ENCODE measurements at regions not wholly inside any gene's neighbourhood (a gene's known extent, or its start where the extent isn't known, plus 50 kb on each side); places are given as distances from the start of the nearest gene placed in this dataset.

- Histone ChIP-seq H3K27ac (replicated peaks) (no peak overlapping the region), H3K4me3 (replicated peaks; ENCODE audit: insufficient read depth, low read length) (no peak overlapping the region), H3K27me3 (ENCODE audit: insufficient read depth, poor library complexity, severe bottlenecking) (no peaks in the 10 kb centered on the region)
- DNase-seq (ENCODE audit: low read depth in 1 of 2, low spot score in 1 of 2): no peak
- no peak for TF ChIP-seq SPI1 (IDR thresholded peaks at IDR 0.05; ENCODE audit: borderline replicate concordance, low read depth)
- TF ChIP-seq, protein P1, sequence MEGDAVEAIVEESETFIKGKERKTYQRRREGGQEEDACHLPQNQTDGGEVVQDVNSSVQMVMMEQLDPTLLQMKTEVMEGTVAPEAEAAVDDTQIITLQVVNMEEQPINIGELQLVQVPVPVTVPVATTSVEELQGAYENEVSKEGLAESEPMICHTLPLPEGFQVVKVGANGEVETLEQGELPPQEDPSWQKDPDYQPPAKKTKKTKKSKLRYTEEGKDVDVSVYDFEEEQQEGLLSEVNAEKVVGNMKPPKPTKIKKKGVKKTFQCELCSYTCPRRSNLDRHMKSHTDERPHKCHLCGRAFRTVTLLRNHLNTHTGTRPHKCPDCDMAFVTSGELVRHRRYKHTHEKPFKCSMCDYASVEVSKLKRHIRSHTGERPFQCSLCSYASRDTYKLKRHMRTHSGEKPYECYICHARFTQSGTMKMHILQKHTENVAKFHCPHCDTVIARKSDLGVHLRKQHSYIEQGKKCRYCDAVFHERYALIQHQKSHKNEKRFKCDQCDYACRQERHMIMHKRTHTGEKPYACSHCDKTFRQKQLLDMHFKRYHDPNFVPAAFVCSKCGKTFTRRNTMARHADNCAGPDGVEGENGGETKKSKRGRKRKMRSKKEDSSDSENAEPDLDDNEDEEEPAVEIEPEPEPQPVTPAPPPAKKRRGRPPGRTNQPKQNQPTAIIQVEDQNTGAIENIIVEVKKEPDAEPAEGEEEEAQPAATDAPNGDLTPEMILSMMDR (IDR thresholded peaks at IDR 0.05; ENCODE audit: insufficient read depth, low read length): no peak
- TF ChIP-seq POLR2AphosphoS5 (IDR thresholded peaks at IDR 0.05; ENCODE audit: low read depth): no peak
Observed at GRCh38 chr1:81585371-81585770, 215.4 kb upstream of the ADGRL2 start.

GRCh38 chr1:81584398-81584797 lies 216.3 kb upstream of the ADGRL2 start:
- H3K27ac ChIP-seq (replicated peaks): no peak overlapping the region
- DNase-seq (ENCODE audit: low read depth in 1 of 2, low spot score in 1 of 2): no peak
- H3K27me3 ChIP-seq (ENCODE audit: insufficient read depth, poor library complexity, severe bottlenecking): no peaks in the 10 kb centered on the region
- TF ChIP-seq SPI1 (IDR thresholded peaks at IDR 0.05; ENCODE audit: borderline replicate concordance, low read depth): no peak
- TF ChIP-seq GABPA (IDR thresholded peaks at IDR 0.05; ENCODE audit: low read depth): no peak
- TF ChIP-seq, protein P1 (IDR thresholded peaks at IDR 0.05; ENCODE audit: insufficient read depth, low read length): no peak
- TF ChIP-seq POLR2AphosphoS5 (IDR thresholded peaks at IDR 0.05; ENCODE audit: low read depth): no peak
- TF ChIP-seq, protein P2, sequence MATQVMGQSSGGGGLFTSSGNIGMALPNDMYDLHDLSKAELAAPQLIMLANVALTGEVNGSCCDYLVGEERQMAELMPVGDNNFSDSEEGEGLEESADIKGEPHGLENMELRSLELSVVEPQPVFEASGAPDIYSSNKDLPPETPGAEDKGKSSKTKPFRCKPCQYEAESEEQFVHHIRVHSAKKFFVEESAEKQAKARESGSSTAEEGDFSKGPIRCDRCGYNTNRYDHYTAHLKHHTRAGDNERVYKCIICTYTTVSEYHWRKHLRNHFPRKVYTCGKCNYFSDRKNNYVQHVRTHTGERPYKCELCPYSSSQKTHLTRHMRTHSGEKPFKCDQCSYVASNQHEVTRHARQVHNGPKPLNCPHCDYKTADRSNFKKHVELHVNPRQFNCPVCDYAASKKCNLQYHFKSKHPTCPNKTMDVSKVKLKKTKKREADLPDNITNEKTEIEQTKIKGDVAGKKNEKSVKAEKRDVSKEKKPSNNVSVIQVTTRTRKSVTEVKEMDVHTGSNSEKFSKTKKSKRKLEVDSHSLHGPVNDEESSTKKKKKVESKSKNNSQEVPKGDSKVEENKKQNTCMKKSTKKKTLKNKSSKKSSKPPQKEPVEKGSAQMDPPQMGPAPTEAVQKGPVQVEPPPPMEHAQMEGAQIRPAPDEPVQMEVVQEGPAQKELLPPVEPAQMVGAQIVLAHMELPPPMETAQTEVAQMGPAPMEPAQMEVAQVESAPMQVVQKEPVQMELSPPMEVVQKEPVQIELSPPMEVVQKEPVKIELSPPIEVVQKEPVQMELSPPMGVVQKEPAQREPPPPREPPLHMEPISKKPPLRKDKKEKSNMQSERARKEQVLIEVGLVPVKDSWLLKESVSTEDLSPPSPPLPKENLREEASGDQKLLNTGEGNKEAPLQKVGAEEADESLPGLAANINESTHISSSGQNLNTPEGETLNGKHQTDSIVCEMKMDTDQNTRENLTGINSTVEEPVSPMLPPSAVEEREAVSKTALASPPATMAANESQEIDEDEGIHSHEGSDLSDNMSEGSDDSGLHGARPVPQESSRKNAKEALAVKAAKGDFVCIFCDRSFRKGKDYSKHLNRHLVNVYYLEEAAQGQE (IDR thresholded peaks at IDR 0.05; ENCODE audit: insufficient replicate concordance, low read depth): no peak
- H3K4me3 ChIP-seq (replicated peaks; ENCODE audit: insufficient read depth, low read length): no peak overlapping the region

DNA sequence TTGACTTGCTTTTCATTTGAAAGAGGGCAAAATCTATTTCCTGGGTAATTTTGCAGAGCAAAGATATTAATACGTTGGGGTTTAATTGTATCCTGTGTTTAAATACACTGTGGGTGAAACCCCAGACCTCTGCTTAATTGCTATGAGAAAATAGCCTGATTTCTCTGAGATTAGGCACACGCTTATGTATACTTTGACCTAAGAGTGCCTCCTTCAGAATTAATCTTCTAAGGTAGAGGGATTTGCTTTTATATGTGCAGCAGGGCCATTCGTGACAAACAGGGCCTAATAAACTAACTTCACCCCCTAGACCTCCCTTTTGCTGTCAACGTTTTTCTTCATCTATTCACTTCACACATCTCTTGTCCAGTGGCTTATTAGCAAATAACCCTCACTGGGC lies 216.9 kb upstream of the ADGRL2 start:
- Histone ChIP-seq H3K27ac (replicated peaks) (no peak overlapping the region), H3K27me3 (ENCODE audit: insufficient read depth, poor library complexity, severe bottlenecking) (no peaks in the 10 kb centered on the region), H3K4me3 (replicated peaks; ENCODE audit: insufficient read depth, low read length) (no peak overlapping the region)
- no peak for TF ChIP-seq SPI1 (IDR thresholded peaks at IDR 0.05; ENCODE audit: borderline replicate concordance, low read depth)
- TF ChIP-seq GABPA (IDR thresholded peaks at IDR 0.05; ENCODE audit: low read depth): no peak
- DNase-seq (ENCODE audit: low read depth in 1 of 2, low spot score in 1 of 2): no peak

GRCh38 chr1:81582467-81582986 lies 218.2 kb upstream of the ADGRL2 start:
- H3K27me3 ChIP-seq (ENCODE audit: insufficient read depth, poor library complexity, severe bottlenecking): no peaks in the 10 kb centered on the region
- TF ChIP-seq, protein P2 (IDR thresholded peaks at IDR 0.05; ENCODE audit: insufficient replicate concordance, low read depth): no peak
- TF ChIP-seq, protein P1 (IDR thresholded peaks at IDR 0.05; ENCODE audit: insufficient read depth, low read length): no peak
- TF ChIP-seq SPI1 (IDR thresholded peaks at IDR 0.05; ENCODE audit: borderline replicate concordance, low read depth) (no peak), GABPA (IDR thresholded peaks at IDR 0.05; ENCODE audit: low read depth) (no peak), POLR2AphosphoS5 (IDR thresholded peaks at IDR 0.05; ENCODE audit: low read depth) (no peak)
- no peak for DNase-seq (ENCODE audit: low read depth in 1 of 2, low spot score in 1 of 2)

More at GRCh38 chr1:81582467-81582986, 218.2 kb upstream of the ADGRL2 start:
- no peak overlapping the region for H3K4me3 ChIP-seq (replicated peaks; ENCODE audit: insufficient read depth, low read length)
- no peak overlapping the region for H3K27ac ChIP-seq (replicated peaks)
